Peyer's patch (tissue), 4 donors: ENCODE measurements at regions not wholly inside any gene's neighbourhood (a gene's known extent, or its start where the extent isn't known, plus 50 kb on each side); places are given as distances from the start of the nearest gene placed in this dataset.
"Not testable (repeated sequence)": the region's sequence is repeated elsewhere in the genome, so short reads cannot be mapped to it uniquely, and the experiment has no call there.

Source experiments
- DNase-seq, 3 donors: peaks; one replicate each; pipeline ENCODE4 v3.0.0-alpha.2; 2017 to 2019
- H3K27ac ChIP-seq, 4 donors: fragments of 200-600 bp; sonication (generic); one replicate each; pipeline ENCODE4 v1.5.1; 2016 to 2019
- H3K27me3 ChIP-seq, 2 donors: fragments of 200-600 bp; sonication (generic); one replicate each; pipeline ENCODE4 v1.5.1; 2019
- H3K36me3 ChIP-seq, 3 donors: fragments of 200-600 bp; sonication (generic); one replicate each; pipeline ENCODE4 v1.5.1; 2016 to 2019
- H3K4me1 ChIP-seq, 4 donors: fragments of 200-600 bp; sonication (generic); one replicate each; pipeline ENCODE4 v1.5.1; 2016 to 2019
- H3K4me3 ChIP-seq, 4 donors: fragments of 200-600 bp; sonication (generic); 1 replicate in 3 of 4; 2 replicates in 1 of 4; pipeline ENCODE4 v1.5.1; 2016 to 2019; ENCODE audit warnings: mild to moderate bottlenecking in 1 of 4
- H3K9me3 ChIP-seq, 4 donors: fragments of 200-600 bp; sonication (generic); one replicate each; pipeline ENCODE4 v1.5.1; 2016 to 2019; ENCODE audit warnings: mild to moderate bottlenecking in 1 of 4
- POLR2A ChIP-seq, 2 donors: fragments of 450-650 bp; IDR thresholded peaks; one replicate each; pipeline ENCODE4 v1.5.1; 2017; ENCODE audit warnings: antibody characterized with exemption in 2 of 2, mild to moderate bottlenecking in 2 of 2, moderate library complexity in 2 of 2
- TF ChIP-seq, protein P1 (sequence below), 6 experiments: fragments of 450-650 bp in 4 of 6; fragments of 200-600 bp in 2 of 6; sonication (generic) in 1 of 6; IDR thresholded peaks; one replicate each; pipeline ENCODE4 v1.5.1; 2017 to 2019; ENCODE audit warnings: antibody characterized with exemption in 6 of 6, mild to moderate bottlenecking in 3 of 6, moderate library complexity in 1 of 6

DNA sequence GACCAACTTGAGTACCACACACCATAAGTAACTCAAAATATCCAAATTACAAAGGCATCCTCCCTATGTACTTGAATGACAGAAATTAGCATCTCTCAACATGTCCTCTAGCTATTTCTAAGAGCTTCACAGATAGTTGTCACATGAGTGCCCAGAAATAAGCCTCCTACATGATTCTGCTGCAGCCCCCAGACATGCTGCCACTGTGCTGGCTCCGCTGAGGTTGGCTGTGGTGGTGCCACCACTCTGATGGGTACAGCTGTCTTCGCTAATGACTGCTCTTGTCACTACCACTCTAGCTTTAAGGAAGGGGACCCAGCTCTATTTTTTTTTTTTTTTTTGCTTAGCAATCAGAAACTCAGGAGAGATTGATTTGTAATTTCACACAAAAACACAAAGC lies 256.0 kb downstream of the GRXCR1 start:
- H3K9me3 ChIP-seq, result no peaks in the 10 kb centered on the region
- no peak for DNase-seq

DNA sequence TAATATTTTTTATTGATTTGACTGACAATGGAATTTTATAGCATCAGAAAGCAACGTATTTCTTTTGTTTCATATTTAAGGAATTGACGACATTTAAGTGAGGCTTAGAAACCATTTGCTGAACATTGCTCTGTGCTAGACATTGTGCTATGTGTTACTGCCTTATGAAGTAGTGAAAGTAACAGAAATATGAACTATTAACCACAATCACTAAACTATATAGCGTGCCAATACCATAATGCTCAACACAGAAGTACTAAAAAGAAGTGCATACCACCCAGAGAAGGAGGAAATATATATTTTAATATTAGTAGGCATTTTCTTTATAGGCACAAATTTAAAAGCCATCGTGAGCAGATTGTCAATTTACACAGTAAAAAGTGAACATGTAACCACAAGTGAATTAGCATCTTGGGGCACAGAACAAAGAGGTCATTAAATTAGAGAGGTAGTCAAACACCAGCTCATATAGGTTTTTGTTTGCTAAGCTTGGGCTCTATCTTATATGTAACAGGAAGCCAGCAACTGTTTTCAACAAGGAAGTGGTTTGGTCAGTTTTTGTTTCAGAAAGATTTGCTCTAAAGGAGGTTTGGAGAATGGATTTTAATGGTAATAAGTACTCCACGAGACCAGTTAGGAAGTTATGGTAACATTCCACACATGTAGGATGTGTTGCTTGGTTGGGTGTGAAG lies 270.7 kb downstream of the GRXCR1 start:
- no peak for DNase-seq
- TF ChIP-seq, protein P1, sequence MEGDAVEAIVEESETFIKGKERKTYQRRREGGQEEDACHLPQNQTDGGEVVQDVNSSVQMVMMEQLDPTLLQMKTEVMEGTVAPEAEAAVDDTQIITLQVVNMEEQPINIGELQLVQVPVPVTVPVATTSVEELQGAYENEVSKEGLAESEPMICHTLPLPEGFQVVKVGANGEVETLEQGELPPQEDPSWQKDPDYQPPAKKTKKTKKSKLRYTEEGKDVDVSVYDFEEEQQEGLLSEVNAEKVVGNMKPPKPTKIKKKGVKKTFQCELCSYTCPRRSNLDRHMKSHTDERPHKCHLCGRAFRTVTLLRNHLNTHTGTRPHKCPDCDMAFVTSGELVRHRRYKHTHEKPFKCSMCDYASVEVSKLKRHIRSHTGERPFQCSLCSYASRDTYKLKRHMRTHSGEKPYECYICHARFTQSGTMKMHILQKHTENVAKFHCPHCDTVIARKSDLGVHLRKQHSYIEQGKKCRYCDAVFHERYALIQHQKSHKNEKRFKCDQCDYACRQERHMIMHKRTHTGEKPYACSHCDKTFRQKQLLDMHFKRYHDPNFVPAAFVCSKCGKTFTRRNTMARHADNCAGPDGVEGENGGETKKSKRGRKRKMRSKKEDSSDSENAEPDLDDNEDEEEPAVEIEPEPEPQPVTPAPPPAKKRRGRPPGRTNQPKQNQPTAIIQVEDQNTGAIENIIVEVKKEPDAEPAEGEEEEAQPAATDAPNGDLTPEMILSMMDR (IDR thresholded peaks at IDR 0.05), result no peak
- no peak for TF ChIP-seq POLR2A (IDR thresholded peaks at IDR 0.05)
- H3K4me3 ChIP-seq, result no peak overlapping the region
- H3K4me1 ChIP-seq, result no peaks in the 10 kb centered on the region
- H3K36me3 ChIP-seq, result no peaks in the 10 kb centered on the region
- no peaks in the 10 kb centered on the region for H3K9me3 ChIP-seq
- H3K27ac ChIP-seq, result no peak overlapping the region
- H3K27me3 ChIP-seq, result no peaks in the 10 kb centered on the region

More for the DNA sequence above, 256.0 kb downstream of the GRXCR1 start:
- no peaks in the 10 kb centered on the region for H3K27me3 ChIP-seq
- TF ChIP-seq, protein P1 (IDR thresholded peaks at IDR 0.05), result no peak
- TF ChIP-seq POLR2A (IDR thresholded peaks at IDR 0.05), result no peak
- no peaks in the 10 kb centered on the region for H3K4me1 ChIP-seq
- no peak overlapping the region for H3K4me3 ChIP-seq
- no peaks in the 10 kb centered on the region for H3K36me3 ChIP-seq
- no peak overlapping the region for H3K27ac ChIP-seq

DNA sequence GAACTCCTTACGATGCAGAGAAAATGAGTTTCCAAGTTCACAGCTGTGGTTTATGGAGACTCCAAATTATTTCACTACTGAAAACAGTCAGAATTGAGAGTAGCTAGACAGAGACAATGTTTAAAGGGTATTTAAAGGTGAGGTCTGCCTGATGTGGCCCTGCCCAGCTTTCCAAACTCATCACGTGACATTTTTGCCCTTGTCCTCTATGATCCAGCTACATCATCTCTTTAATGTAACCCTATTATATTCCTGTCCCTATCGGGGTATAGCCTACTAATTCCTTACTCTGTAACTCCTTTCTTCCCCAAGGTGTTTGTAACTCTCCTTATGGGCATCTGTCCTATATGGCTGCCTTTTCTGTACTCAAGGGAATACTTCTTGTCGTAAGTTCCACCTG lies 297.2 kb downstream of the GRXCR1 start:
- Histone ChIP-seq H3K36me3 (no peaks in the 10 kb centered on the region), H3K4me1 (no peaks in the 10 kb centered on the region), H3K27ac (no peak overlapping the region), H3K9me3 (no peaks in the 10 kb centered on the region), H3K4me3 (no peak overlapping the region), H3K27me3 (no peaks in the 10 kb centered on the region)
- no peak for TF ChIP-seq POLR2A (IDR thresholded peaks at IDR 0.05)
- TF ChIP-seq, protein P1 (IDR thresholded peaks at IDR 0.05), result no peak
- DNase-seq, result no peak

DNA sequence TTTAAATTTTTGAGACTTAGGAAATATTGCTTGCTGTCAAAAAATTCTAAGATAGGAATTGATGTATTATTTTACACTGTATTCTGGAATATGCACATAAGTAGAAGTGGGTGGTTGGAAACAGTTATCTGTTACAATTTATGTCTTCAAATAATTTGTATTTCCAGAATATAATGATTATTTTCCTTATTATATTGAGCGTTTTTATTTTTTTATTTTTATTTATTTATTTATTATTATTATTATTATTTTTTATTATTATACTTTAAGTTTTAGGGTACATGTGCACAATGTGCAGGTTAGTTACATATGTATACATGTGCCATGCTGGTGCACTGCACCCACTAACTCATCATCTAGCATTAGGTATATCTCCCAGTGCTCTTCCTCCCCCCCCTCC lies 320.1 kb downstream of the GRXCR1 start:
- not testable (repeated sequence) for H3K27ac ChIP-seq, H3K4me1 ChIP-seq, H3K9me3 ChIP-seq, H3K36me3 ChIP-seq, H3K27me3 ChIP-seq, DNase-seq, H3K4me3 ChIP-seq

DNA sequence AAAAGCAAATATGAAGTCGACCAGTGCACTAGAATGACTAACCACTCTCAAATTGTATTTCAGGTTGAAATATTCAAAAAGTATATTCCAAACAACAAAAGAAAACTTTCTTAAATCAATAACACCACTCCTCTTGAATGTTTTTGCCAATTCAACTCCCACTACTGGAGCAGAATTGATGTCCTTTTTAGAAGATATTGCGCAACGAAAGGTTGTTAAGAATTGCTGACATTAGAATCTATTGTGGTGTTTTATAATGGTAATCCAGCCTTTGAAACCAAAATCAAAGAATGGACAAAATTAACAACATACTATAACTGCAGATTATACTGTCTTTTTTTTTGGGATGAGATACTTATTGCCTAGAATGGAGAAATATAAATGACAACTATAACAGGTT lies 331.3 kb downstream of the GRXCR1 start:
- TF ChIP-seq, protein P1 (IDR thresholded peaks at IDR 0.05), result no peak
- TF ChIP-seq POLR2A (IDR thresholded peaks at IDR 0.05), result no peak
- Histone ChIP-seq H3K9me3 (no peaks in the 10 kb centered on the region), H3K36me3 (no peaks in the 10 kb centered on the region)

DNA sequence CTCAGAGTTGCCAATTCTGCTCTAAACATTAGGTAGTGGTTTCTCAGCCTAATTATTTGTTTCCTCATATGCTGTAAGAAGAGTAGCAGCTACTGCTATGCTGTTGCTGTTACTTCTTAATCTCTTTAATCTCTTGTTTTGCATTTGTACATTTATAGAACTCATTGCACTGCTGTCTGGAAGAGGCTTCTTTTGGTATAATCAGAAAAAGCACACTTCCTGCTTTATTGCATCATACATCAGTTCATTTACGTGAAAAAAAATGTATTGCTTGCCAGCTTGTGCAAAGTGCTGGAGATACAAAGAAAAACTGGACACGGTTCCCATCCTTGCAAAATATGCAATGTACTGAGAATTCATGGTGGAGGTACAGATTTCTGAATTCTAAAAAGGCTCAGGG lies 332.0 kb downstream of the GRXCR1 start:
- H3K4me3 ChIP-seq, result no peak overlapping the region
- no peaks in the 10 kb centered on the region for H3K4me1 ChIP-seq
- TF ChIP-seq POLR2A (IDR thresholded peaks at IDR 0.05), result no peak
- TF ChIP-seq, protein P1 (IDR thresholded peaks at IDR 0.05), result no peak
- H3K27ac ChIP-seq, result no peak overlapping the region
- no peaks in the 10 kb centered on the region for H3K36me3 ChIP-seq
- H3K27me3 ChIP-seq, result no peaks in the 10 kb centered on the region
- no peaks in the 10 kb centered on the region for H3K9me3 ChIP-seq
- no peak for DNase-seq

More for the DNA sequence above, 331.3 kb downstream of the GRXCR1 start:
- Histone ChIP-seq H3K4me3 (no peak overlapping the region), H3K4me1 (no peaks in the 10 kb centered on the region), H3K27ac (no peak overlapping the region), H3K27me3 (no peaks in the 10 kb centered on the region)
- no peak for DNase-seq
